Endothelial cell of umbilical vein (primary cell): ENCODE measurements at regions not wholly inside any gene's neighbourhood (a gene's known extent, or its start where the extent isn't known, plus 50 kb on each side); places are given as distances from the start of the nearest gene placed in this dataset.

Experiments
- POLR2AphosphoS5 ChIP-seq: IDR thresholded peaks from 2 replicates; pipeline ENCODE4 v1.6.1; 2012; ENCODE audit warnings: low read depth, mild to moderate bottlenecking, control low read depth, low read length, moderate library complexity; ENCODE audit not compliant: insufficient read depth
- TF ChIP-seq, protein P1 (sequence below), 2 donors: IDR thresholded peaks; 1 replicate in 1 of 2; 2 replicates in 1 of 2; pipeline ENCODE4 v1.5.1; 2011; ENCODE audit warnings: low read length in 2 of 2, mild to moderate bottlenecking in 2 of 2, moderate library complexity in 2 of 2, control low read depth in 1 of 2, inconsistent platforms in 1 of 2, low read depth in 1 of 2; ENCODE audit not compliant: insufficient read depth in 1 of 2; ENCODE audit errors: extremely low read depth in 1 of 2

DNA sequence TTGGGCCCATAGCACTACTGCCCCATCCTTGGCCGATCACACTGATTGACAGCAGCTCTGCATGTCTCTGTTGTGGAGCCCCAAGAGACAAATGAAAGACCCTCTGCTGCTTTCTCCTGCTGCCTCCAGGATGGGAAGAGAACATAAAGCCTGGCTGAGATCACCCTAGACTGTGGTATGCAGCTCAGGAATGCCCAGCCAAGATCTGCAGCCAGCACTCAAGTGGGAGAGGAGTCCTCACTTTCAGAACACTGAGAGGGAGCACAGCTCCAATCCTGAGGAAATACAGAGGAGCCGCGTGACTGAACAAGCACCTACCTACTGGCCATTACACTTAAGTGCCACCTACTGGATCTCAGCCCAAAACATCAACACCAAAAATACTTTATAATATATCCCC is 203.0 kb downstream of the POSTN start:
- TF ChIP-seq, protein P1, sequence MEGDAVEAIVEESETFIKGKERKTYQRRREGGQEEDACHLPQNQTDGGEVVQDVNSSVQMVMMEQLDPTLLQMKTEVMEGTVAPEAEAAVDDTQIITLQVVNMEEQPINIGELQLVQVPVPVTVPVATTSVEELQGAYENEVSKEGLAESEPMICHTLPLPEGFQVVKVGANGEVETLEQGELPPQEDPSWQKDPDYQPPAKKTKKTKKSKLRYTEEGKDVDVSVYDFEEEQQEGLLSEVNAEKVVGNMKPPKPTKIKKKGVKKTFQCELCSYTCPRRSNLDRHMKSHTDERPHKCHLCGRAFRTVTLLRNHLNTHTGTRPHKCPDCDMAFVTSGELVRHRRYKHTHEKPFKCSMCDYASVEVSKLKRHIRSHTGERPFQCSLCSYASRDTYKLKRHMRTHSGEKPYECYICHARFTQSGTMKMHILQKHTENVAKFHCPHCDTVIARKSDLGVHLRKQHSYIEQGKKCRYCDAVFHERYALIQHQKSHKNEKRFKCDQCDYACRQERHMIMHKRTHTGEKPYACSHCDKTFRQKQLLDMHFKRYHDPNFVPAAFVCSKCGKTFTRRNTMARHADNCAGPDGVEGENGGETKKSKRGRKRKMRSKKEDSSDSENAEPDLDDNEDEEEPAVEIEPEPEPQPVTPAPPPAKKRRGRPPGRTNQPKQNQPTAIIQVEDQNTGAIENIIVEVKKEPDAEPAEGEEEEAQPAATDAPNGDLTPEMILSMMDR (IDR thresholded peaks at IDR 0.05; ENCODE audit: extremely low read depth in 1 of 2, insufficient read depth in 1 of 2, low read depth in 1 of 2, low read length in 2 of 2), result no peak
- no peak for TF ChIP-seq POLR2AphosphoS5
